Muscle layer of colon (tissue), 2 donors: ENCODE measurements at regions not wholly inside any gene's neighbourhood (a gene's known extent, or its start where the extent isn't known, plus 50 kb on each side); places are given as distances from the start of the nearest gene placed in this dataset.

Source experiments
- H3K27ac ChIP-seq: one replicate; pipeline ENCODE4 v1.7.0; 2013; ENCODE audit warnings: low read depth, mild to moderate bottlenecking, low read length, moderate library complexity
- H3K27me3 ChIP-seq, 2 donors: one replicate each; pipeline ENCODE4 v1.7.0; 2013; ENCODE audit warnings: low read length in 2 of 2, mild to moderate bottlenecking in 2 of 2; ENCODE audit not compliant: insufficient read depth in 2 of 2, control insufficient read depth in 1 of 2
- H3K36me3 ChIP-seq: one replicate; pipeline ENCODE4 v1.7.0; 2013; ENCODE audit warnings: mild to moderate bottlenecking, low read length; ENCODE audit not compliant: insufficient read depth
- H3K4me1 ChIP-seq: one replicate; pipeline ENCODE4 v1.7.0; 2013; ENCODE audit warnings: mild to moderate bottlenecking, low read length; ENCODE audit not compliant: insufficient read depth
- H3K4me3 ChIP-seq, 2 donors: one replicate each; pipeline ENCODE4 v1.7.0; 2013; ENCODE audit warnings: low read length in 2 of 2, low read depth in 1 of 2, mild to moderate bottlenecking in 1 of 2, moderate library complexity in 1 of 2
- H3K9ac ChIP-seq: one replicate; pipeline ENCODE4 v1.7.0; 2013; ENCODE audit warnings: low read length
- H3K9me3 ChIP-seq: one replicate; pipeline ENCODE4 v1.7.0; 2013; ENCODE audit warnings: mild to moderate bottlenecking, low read length
- donor health status: abdominal sarcoma.
- donor health status: Adenocarcinoma of cecum.

DNA sequence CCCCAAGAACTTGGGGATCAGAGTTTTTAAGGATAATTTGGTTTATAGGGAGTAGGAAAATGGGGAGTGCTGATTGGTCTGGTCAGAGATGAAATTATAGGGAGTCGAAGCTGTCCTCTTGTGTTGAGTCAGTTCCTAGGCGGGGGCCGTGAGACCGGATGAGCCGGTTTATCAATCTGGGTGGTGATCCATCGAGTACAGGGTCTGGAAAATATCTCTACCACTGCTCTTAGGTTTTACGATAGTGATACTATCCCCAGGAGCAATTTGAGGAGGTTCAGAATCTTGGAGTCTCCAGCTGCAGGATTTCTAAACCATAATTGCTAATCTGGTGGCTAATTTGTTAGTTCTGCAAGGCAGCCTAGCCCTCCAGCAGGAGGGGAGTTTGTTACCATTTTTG lies 403.4 kb downstream of the CDH11 start:
- no peaks in the 10 kb centered on the region for H3K36me3 ChIP-seq
- H3K4me1 ChIP-seq, result no peaks in the 10 kb centered on the region
- no peak overlapping the region for H3K4me3 ChIP-seq
- no peak overlapping the region for H3K27ac ChIP-seq
- H3K9me3 ChIP-seq, result no peaks in the 10 kb centered on the region
- H3K27me3 ChIP-seq, result no peaks in the 10 kb centered on the region
- no peak overlapping the region for H3K9ac ChIP-seq

DNA sequence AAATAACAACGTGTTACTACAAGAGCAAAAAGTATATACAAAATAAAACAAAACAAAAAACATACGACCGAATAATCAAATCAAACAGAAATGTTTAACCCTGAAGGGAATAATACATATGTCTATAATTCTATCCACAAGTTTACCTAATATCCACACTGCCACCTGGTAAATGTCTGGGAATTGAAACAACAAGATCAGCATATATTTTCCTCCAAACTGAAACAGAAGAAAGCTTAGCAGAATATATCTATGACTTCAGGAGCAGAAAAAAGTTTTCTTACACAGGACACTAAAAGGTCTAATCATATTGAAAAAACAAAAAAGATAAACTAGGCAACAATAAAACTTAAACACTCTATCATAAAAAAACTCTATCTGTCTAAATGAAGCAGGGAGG lies 404.0 kb downstream of the CDH11 start:
- Histone ChIP-seq H3K27ac (no peak overlapping the region), H3K27me3 (no peaks in the 10 kb centered on the region), H3K4me1 (no peaks in the 10 kb centered on the region), H3K4me3 (no peak overlapping the region), H3K9me3 (no peaks in the 10 kb centered on the region), H3K36me3 (no peaks in the 10 kb centered on the region), H3K9ac (no peak overlapping the region)

DNA sequence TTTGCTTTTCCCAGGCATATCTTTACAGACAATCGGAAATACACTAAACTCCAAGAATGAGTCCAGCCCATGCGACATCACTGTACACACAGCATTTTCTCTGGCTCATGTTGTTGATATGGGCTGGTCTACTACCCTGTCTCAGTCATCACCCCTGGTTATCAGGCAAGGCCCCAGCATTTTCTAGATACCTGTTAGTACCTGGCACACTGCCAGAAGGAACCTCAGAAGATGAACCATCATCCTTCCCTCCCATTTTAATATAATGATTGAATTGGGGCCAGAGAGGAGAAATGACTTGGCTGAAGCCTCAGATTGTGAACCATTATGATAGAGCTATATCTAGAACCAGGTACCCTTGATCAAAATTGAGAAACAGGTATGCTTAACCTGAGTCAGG lies 406.2 kb downstream of the CDH11 start:
- no peak overlapping the region for H3K27ac ChIP-seq
- no peak overlapping the region for H3K9ac ChIP-seq
- no peaks in the 10 kb centered on the region for H3K36me3 ChIP-seq
- H3K4me3 ChIP-seq, result no peak overlapping the region
- no peaks in the 10 kb centered on the region for H3K9me3 ChIP-seq
- no peaks in the 10 kb centered on the region for H3K4me1 ChIP-seq
- no peaks in the 10 kb centered on the region for H3K27me3 ChIP-seq

DNA sequence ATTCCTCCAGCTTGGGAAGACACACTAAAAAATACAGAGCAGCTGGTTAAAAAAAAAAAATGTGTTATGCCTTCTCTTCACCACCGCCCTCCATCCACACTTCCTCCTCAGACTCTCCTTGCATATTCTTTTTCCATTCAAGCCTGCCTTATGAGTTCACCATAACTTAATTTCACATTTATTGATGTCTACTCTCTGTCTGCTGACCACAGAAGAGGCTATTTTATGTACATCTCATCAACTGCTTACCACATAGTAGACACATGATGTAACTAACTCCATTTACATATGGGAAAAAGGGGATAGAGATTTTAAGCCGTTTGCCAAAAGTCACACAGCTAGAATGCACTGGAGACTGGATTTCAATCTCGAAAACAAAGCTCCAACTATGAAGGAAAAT lies 409.8 kb downstream of the CDH11 start:
- Histone ChIP-seq H3K27me3 (no peaks in the 10 kb centered on the region), H3K9ac (no peak overlapping the region), H3K4me3 (no peak overlapping the region), H3K27ac (no peak overlapping the region), H3K36me3 (no peaks in the 10 kb centered on the region), H3K9me3 (no peaks in the 10 kb centered on the region), H3K4me1 (no peaks in the 10 kb centered on the region)

DNA sequence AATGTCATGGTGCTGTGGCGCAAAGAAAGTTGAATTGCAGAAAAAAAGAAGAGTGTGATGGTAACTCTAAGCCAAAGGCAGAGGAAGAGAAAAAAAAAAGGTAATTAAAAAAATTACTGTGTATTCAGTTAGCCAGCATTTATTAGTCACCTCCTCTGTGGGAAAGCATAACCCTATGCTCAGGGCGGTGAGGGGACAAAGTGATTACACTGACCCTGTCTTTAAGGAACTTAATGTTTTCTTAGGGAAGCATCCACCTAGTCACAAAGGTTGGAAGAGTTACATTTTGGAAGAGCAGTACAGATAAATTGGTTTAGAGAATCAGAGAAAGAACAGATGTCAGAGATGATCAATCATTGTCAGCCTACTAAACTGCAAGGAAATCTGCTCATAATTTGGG lies 410.3 kb downstream of the CDH11 start:
- no peaks in the 10 kb centered on the region for H3K36me3 ChIP-seq
- no peaks in the 10 kb centered on the region for H3K4me1 ChIP-seq
- H3K4me3 ChIP-seq, result no peak overlapping the region
- no peaks in the 10 kb centered on the region for H3K9me3 ChIP-seq
- H3K27me3 ChIP-seq, result no peaks in the 10 kb centered on the region
- no peak overlapping the region for H3K9ac ChIP-seq
- H3K27ac ChIP-seq, result no peak overlapping the region

DNA sequence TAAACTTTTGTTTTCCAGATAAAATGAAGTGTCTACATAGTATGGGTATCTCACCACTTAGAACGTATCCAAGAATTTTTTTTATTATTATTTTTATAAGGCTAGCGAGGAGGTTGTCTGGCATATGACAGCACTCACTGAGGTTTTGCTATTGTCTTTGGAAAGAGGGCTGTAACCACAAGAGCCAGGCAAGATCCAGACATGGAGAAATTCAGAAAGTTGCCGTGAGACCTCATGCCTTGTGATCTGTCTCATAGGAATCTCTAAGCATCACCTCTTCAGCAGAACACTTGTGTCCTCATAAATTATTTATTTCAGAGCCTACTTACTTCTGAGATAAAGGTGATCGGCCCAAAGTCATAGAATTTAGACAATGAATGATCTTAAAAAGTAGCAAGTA lies 410.8 kb downstream of the CDH11 start:
- Histone ChIP-seq H3K27ac (no peak overlapping the region), H3K9ac (no peak overlapping the region), H3K27me3 (no peaks in the 10 kb centered on the region), H3K9me3 (no peaks in the 10 kb centered on the region), H3K36me3 (no peaks in the 10 kb centered on the region), H3K4me1 (no peaks in the 10 kb centered on the region), H3K4me3 (no peak overlapping the region)

DNA sequence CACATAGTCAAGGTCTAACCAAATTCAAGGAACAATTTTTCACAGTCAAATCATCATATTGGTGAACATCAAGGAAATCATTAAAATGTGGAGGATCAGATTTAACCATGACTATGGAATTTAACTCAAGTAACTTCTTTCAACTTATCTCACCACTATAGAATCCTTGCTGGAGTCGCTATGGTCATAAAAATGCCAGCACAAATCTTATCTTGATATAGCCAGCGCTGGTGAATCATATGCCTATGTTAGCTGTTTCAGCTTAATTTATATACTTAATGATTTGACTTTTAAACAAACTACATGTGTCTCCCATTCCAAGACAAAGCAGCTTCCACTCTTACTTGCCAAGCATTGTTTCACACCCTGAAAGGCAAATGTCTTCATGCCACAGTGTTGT lies 416.4 kb downstream of the CDH11 start:
- no peaks in the 10 kb centered on the region for H3K4me1 ChIP-seq
- no peaks in the 10 kb centered on the region for H3K9me3 ChIP-seq
- no peaks in the 10 kb centered on the region for H3K36me3 ChIP-seq

DNA sequence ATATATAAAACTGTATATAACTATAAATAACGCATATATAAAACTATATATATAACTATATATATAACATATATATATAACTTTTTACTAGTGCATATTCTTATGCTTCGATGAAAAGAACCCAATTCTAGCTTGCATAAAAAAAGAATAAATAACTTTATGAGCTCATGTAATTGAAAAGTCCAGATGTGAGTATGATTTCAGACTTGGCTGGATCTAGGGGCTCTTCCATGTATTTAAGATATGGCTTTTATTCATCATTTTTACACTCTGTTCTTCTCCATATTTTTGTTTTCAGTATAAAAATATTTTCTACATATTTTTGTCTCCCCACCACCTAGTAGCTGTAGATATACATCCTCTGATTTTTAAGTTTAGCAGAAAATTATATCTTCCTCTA lies 417.5 kb downstream of the CDH11 start:
- Histone ChIP-seq H3K27ac (no peak overlapping the region), H3K27me3 (no peaks in the 10 kb centered on the region), H3K4me3 (no peak overlapping the region), H3K4me1 (no peaks in the 10 kb centered on the region), H3K36me3 (no peaks in the 10 kb centered on the region), H3K9ac (no peak overlapping the region), H3K9me3 (no peaks in the 10 kb centered on the region)

More for the DNA sequence above, 416.4 kb downstream of the CDH11 start:
- no peak overlapping the region for H3K27ac ChIP-seq
- no peak overlapping the region for H3K9ac ChIP-seq
- H3K4me3 ChIP-seq, result no peak overlapping the region
- no peaks in the 10 kb centered on the region for H3K27me3 ChIP-seq

DNA sequence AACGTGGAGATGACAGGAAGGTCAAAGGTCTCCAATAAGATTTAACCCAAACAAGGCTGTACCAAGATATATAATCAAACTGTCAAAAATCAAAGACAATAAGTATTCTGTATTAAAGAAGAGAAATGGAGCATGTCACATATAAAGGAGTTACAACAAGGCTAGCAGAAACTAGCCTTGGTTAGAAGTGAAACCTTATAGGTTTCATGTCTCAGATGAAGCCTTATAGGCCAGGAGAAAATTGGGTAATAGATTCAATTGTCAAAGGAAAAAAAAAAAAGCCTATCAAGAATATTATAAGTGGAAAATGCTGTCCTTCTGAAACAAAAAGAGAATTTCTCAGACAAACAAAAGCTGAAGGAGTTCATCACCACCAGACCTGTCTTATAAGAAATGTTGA lies 419.4 kb downstream of the CDH11 start:
- H3K9me3 ChIP-seq, result no peaks in the 10 kb centered on the region
- H3K4me3 ChIP-seq, result no peak overlapping the region
- no peaks in the 10 kb centered on the region for H3K27me3 ChIP-seq
- no peak overlapping the region for H3K27ac ChIP-seq
- no peaks in the 10 kb centered on the region for H3K4me1 ChIP-seq
- no peak overlapping the region for H3K9ac ChIP-seq
- H3K36me3 ChIP-seq, result no peaks in the 10 kb centered on the region

DNA sequence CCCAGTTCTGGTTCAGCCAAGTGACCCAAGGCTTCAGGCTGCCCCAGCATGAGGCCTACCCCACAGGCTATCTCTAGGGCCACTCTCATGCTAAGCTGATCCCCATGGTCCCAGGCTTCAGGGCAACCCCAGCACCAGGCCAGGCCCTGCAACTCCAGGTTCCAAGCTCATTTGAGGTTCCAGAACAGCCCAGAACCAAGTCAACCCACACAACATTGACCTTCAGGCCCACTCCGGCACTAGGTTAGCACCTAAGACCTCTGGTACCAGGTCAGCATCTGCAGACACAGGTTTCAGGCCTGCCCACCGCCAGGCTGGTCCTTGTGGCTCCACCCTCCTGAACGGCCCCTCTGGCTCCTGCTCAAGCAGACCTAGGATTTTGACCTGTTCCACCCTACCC lies 421.2 kb downstream of the CDH11 start:
- Histone ChIP-seq H3K4me1 (no peaks in the 10 kb centered on the region), H3K9me3 (no peaks in the 10 kb centered on the region), H3K4me3 (no peak overlapping the region), H3K9ac (no peak overlapping the region), H3K27me3 (no peaks in the 10 kb centered on the region), H3K27ac (no peak overlapping the region), H3K36me3 (no peaks in the 10 kb centered on the region)

DNA sequence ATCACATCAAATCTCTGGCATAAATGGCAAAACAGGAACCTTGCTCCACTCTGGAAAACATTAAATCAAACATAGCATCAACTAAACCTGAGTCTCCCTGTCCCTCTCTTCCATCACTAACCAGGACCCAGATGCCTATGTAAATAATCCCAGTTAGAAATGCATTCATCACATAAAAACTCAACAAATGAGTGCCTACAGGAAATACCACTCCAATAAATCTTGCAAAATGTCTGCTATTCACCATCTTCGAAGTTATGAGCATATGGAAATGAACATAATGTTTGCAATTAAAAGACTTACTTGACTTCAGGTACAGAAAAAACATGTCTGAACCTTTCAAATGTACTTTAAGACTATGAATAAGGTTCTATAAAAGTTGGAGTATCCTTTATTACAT lies 425.0 kb downstream of the CDH11 start:
- Histone ChIP-seq H3K9me3 (no peaks in the 10 kb centered on the region), H3K27me3 (no peaks in the 10 kb centered on the region), H3K4me3 (no peak overlapping the region), H3K27ac (no peak overlapping the region), H3K4me1 (no peaks in the 10 kb centered on the region), H3K36me3 (no peaks in the 10 kb centered on the region), H3K9ac (no peak overlapping the region)

DNA sequence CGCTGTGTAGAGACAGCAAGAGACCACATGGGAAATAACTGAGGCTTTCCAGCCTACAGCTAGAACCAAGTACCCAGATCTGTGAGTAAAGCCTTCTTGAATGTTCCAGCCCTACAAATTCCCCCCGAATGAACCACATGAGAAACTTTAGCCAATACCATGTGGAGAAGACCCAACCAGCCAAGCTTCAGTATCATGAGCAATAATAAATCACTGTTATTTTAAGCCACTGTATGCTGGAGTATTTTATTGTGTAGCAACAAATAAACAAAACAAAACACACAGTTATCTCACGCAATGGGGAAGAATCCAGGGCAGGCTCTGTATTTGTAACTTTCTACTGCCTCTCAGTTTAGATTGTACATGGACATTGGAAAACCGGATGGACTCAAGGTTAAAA lies 426.2 kb downstream of the CDH11 start:
- no peak overlapping the region for H3K9ac ChIP-seq
- no peaks in the 10 kb centered on the region for H3K9me3 ChIP-seq
- no peaks in the 10 kb centered on the region for H3K36me3 ChIP-seq
- H3K4me3 ChIP-seq, result no peak overlapping the region
- H3K4me1 ChIP-seq, result no peaks in the 10 kb centered on the region
- no peak overlapping the region for H3K27ac ChIP-seq
- no peaks in the 10 kb centered on the region for H3K27me3 ChIP-seq
